Activated B cell treated with CpG ODN at 0.5 μM for 24 hours (primary cell): ENCODE measurements at regions not wholly inside any gene's neighbourhood (a gene's known extent, or its start where the extent isn't known, plus 50 kb on each side); places are given as distances from the start of the nearest gene placed in this dataset.

Source experiments
- ATAC-seq: fragments of 200-7000 bp; cut with Tn5 transposase; one replicate; pipeline ENCODE4 v1.10.0; 2021; ENCODE audit warnings: low read depth, mild to moderate bottlenecking, moderate library complexity
- CTCF ChIA-PET: fragments of 350-600 bp; sonication (Branson Sonifier 250); formaldehyde crosslinking; loops from one replicate; lab custom pipeline; 2021; ENCODE audit warnings: antibody characterized with exemption; lab: Charles Lee
- POLR2A ChIA-PET: fragments of 350-600 bp; sonication (Branson Sonifier 250); formaldehyde crosslinking; loops from one replicate; lab custom pipeline; 2021; ENCODE audit warnings: antibody characterized with exemption; lab: Charles Lee
- DNase-seq: peaks from one replicate; pipeline ENCODE4 v3.0.0; 2022
- H3K27ac Mint-ChIP-seq: one replicate; pipeline ENCODE4 v1.8.0; 2020; ENCODE audit warnings: mixed read lengths
- H3K27me3 Mint-ChIP-seq: one replicate; pipeline ENCODE4 v1.8.0; 2021; ENCODE audit warnings: mixed read lengths
- H3K36me3 Mint-ChIP-seq: one replicate; pipeline ENCODE4 v1.8.0; 2021; ENCODE audit warnings: low read depth, mixed read lengths
- H3K4me1 Mint-ChIP-seq: one replicate; pipeline ENCODE4 v1.8.0; 2021; ENCODE audit warnings: mixed read lengths
- H3K4me3 Mint-ChIP-seq: one replicate; pipeline ENCODE4 v1.8.0; 2020; ENCODE audit warnings: mild to moderate bottlenecking, mixed read lengths
- H3K9me3 Mint-ChIP-seq: one replicate; pipeline ENCODE4 v1.8.0; 2020; ENCODE audit warnings: mixed read lengths
- intact Hi-C: fragments of 100-400 bp; cut with micrococcal nuclease; formaldehyde crosslinking; loops from one replicate; pipeline ENCODE4 v1.15.1; 2024
- TF ChIP-seq, protein P1 (sequence below): fragments of 200-600 bp; IDR thresholded peaks from one replicate; pipeline ENCODE4 v1.8.0; 2022; ENCODE audit warnings: antibody characterized with exemption, mild to moderate bottlenecking

DNA sequence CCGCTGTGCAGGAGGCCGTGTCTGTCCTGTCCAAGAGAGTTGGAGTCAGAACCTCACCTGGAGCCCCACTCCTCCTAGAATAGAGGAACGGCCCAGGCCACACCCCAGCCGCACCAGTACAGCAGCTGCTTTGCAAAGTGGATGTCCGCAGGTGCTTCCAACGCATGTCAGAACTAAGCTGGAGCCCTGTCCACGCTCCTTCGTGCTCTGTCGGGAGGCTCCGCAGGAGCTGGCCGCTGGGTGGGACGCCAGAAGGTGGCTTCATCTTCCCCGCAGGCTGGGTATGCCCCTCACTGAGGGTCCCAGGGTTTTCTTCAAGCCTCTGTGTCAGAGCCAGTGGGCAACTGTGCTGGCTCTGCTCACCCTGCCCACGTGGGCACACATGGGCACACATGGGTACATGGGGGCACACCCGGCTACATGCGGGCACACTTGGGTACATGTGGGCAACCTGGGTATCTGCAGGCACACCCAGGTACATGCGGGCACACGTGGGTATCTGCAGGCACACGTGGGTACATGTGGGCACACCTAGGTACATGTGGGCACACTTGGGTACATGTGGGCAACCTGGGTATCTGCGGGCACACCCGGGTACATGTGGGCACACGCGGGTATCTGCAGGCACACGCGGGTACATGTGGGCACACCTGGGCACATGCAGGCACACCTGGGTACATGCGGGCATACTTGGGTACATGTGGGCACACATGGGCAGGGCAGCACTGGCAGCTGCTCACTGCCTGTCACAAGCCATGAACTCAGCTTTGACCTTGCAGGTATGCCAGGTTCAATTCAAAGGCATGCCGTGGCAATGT, 67.1 kb upstream of the CTDP1 start:
- TF ChIP-seq, protein P1, sequence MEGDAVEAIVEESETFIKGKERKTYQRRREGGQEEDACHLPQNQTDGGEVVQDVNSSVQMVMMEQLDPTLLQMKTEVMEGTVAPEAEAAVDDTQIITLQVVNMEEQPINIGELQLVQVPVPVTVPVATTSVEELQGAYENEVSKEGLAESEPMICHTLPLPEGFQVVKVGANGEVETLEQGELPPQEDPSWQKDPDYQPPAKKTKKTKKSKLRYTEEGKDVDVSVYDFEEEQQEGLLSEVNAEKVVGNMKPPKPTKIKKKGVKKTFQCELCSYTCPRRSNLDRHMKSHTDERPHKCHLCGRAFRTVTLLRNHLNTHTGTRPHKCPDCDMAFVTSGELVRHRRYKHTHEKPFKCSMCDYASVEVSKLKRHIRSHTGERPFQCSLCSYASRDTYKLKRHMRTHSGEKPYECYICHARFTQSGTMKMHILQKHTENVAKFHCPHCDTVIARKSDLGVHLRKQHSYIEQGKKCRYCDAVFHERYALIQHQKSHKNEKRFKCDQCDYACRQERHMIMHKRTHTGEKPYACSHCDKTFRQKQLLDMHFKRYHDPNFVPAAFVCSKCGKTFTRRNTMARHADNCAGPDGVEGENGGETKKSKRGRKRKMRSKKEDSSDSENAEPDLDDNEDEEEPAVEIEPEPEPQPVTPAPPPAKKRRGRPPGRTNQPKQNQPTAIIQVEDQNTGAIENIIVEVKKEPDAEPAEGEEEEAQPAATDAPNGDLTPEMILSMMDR: no peak
- H3K27me3 Mint-ChIP-seq: peaks cover 3% of the 10 kb centered on the region
- intact Hi-C loops: no loop called here
- H3K9me3 Mint-ChIP-seq: no peaks in the 10 kb centered on the region
- ChIA-PET CTCF (interaction anchor here (1.0 kb wide), 1 partner anchor 32 kb away, joined by 3 read pairs; no protein-coding TSS in a partner anchor), POLR2A (no interaction called here)
- no peak for DNase-seq
- H3K36me3 Mint-ChIP-seq: no peaks in the 10 kb centered on the region
- no peak overlapping the region for H3K27ac Mint-ChIP-seq
- no peak for ATAC-seq
- no peak overlapping the region for H3K4me3 Mint-ChIP-seq
- no peaks in the 10 kb centered on the region for H3K4me1 Mint-ChIP-seq

DNA sequence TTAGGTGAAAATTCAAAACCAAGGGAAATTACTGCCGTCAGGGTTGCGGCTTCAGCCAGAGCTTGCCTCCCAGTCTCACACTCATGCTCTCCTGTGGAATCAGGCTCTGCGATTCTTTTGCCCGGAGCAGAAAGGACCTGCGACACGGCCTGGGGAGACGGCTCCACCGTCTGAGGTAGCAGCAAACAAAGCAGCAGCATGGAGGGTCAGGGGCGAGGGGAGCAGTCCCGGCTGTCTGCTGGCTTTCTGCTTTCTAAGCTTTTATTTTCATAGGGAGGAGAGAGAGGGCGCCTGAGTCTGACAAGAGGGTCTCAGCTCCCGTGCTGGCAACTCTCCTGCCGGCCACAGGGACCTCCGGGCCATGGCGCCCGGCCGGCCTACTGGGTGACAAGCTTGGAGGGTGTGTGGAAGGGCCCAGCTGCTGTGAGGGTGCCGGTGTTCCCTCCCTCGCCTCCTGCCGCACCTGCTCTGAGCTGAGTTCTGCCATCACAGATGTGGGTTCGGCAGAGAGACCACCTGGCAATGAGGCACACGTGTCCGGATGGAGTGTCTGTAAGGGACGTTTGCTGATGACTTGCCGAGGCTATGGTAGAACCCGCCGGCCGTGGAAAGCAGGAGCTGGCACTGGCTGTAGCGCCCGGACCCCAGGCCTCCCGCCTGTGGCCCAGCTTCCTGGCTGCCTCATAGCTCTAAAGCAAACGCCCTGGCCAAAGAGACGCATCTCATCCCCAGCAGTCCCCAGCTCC, 66.2 kb upstream of the CTDP1 start:
- H3K27me3 Mint-ChIP-seq: peaks cover 3% of the 10 kb centered on the region
- DNase-seq (peak; percentile 7), ATAC-seq (no peak)
- intact Hi-C loops: no loop called here
- CTCF ChIA-PET: no interaction called here
- POLR2A ChIA-PET: no interaction called here
- H3K4me3 Mint-ChIP-seq: no peak overlapping the region
- H3K9me3 Mint-ChIP-seq: no peaks in the 10 kb centered on the region
- no peaks in the 10 kb centered on the region for H3K4me1 Mint-ChIP-seq
- no peaks in the 10 kb centered on the region for H3K36me3 Mint-ChIP-seq
- no peak overlapping the region for H3K27ac Mint-ChIP-seq
- TF ChIP-seq, protein P1: no peak

DNA sequence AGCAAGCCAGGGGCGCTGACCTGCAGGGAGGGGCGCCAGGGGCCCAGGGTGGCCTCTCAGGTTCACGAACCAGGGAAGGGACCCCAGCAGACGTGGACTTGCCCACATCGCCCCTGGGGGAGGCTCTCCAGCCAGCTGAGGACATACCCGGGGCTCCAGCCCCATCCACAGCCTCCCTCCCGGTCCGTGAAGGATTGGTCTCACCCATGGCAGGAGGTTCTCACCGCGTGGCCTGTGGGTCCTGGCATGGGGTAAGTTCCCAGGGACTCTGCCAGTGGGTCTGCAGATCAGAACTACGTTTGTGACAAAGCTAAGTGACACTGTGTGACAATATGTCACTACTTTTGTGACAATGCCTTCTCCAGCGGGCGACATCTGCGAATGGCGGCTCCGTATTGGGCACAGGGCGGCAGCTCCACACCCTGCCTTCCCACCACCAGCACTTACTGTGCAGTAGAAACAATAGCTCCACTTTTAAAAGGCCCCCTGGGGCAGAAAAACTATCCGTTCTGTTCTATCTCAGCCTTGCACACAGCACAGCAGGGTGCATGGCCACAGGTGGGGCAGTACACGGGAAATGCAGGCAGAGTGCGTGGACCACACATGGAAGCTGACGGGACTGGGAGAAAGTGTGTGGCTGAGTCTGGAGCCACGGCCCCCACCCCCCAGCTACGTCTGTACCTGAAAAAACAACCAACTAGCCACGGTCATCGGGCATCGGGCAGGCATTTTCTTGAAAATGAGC, 65.2 kb upstream of the CTDP1 start:
- no peak overlapping the region for H3K27ac Mint-ChIP-seq
- DNase-seq: peak; percentile 14
- H3K4me3 Mint-ChIP-seq: no peak overlapping the region
- TF ChIP-seq, protein P1: no peak
- CTCF ChIA-PET: interaction anchor here (0.9 kb wide), 1 partner anchor 11 kb away, joined by 4 read pairs; no protein-coding TSS in a partner anchor
- H3K9me3 Mint-ChIP-seq: no peaks in the 10 kb centered on the region
- H3K4me1 Mint-ChIP-seq: no peaks in the 10 kb centered on the region
- POLR2A ChIA-PET: no interaction called here
- H3K36me3 Mint-ChIP-seq: no peaks in the 10 kb centered on the region
- no peak for ATAC-seq
- peaks cover 3% of the 10 kb centered on the region for H3K27me3 Mint-ChIP-seq
- intact Hi-C loops: no loop called here

DNA sequence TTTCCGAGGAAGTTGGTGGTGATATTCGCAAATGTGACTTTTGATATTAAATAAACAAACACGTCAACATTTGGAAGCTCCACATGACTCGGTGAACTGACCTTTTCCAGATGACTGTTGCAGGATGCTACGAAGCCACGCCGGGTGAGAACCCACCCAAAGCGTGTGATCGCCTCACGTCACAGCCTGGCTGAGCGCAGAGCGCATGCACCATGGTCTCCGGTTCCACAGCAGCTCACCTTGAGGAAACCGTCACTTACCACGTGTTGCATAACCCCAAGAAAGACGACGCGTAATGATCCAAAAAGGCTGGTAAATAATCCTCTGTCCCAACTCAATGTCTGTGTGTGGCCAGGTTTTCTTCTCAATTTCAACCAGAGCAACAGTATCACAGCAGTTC, 64.5 kb upstream of the CTDP1 start:
- H3K27me3 Mint-ChIP-seq: peaks cover 3% of the 10 kb centered on the region
- intact Hi-C loops: no loop called here
- CTCF ChIA-PET: interaction anchor here (0.9 kb wide), 1 partner anchor 10 kb away, joined by 4 read pairs; no protein-coding TSS in a partner anchor
- TF ChIP-seq, protein P1: no peak
- no peak overlapping the region for H3K27ac Mint-ChIP-seq
- no peak overlapping the region for H3K4me3 Mint-ChIP-seq
- no peaks in the 10 kb centered on the region for H3K36me3 Mint-ChIP-seq
- no peaks in the 10 kb centered on the region for H3K4me1 Mint-ChIP-seq
- peak; percentile 2 for DNase-seq
- no peak for ATAC-seq
- H3K9me3 Mint-ChIP-seq: no peaks in the 10 kb centered on the region
- POLR2A ChIA-PET: no interaction called here
